ENCODE measurements at regions not wholly inside any gene's neighbourhood (a gene's known extent, or its start where the extent isn't known, plus 50 kb on each side); places are given as distances from the start of the nearest gene placed in this dataset.

GRCh38 chr6:92608751-92609150 is 810.6 kb downstream of the EPHA7 start:
- Histone ChIP-seq H3K4me3 (replicated peaks; ENCODE audit: insufficient read depth, low read length) (no peak overlapping the region), H3K27me3 (ENCODE audit: insufficient read depth, poor library complexity, severe bottlenecking) (no peaks in the 10 kb centered on the region), H3K27ac (replicated peaks) (no peak overlapping the region)
- TF ChIP-seq GABPA (IDR thresholded peaks at IDR 0.05; ENCODE audit: low read depth) (no peak), CTCF (IDR thresholded peaks at IDR 0.05; ENCODE audit: insufficient read depth, low read length) (no peak), REST (IDR thresholded peaks at IDR 0.05; ENCODE audit: insufficient replicate concordance, low read depth) (no peak), POLR2AphosphoS5 (IDR thresholded peaks at IDR 0.05; ENCODE audit: low read depth) (no peak), SPI1 (IDR thresholded peaks at IDR 0.05; ENCODE audit: borderline replicate concordance, low read depth) (no peak)
- no peak for DNase-seq (ENCODE audit: low read depth in 1 of 2, low spot score in 1 of 2)

GRCh38 chr6:92593201-92593600 is 826.2 kb downstream of the EPHA7 start:
- Histone ChIP-seq H3K27me3 (ENCODE audit: insufficient read depth, poor library complexity, severe bottlenecking) (no peaks in the 10 kb centered on the region), H3K27ac (replicated peaks) (no peak overlapping the region), H3K4me3 (replicated peaks; ENCODE audit: insufficient read depth, low read length) (no peak overlapping the region)
- TF ChIP-seq GABPA (IDR thresholded peaks at IDR 0.05; ENCODE audit: low read depth): no peak
- TF ChIP-seq SPI1 (IDR thresholded peaks at IDR 0.05; ENCODE audit: borderline replicate concordance, low read depth): no peak
- TF ChIP-seq REST (IDR thresholded peaks at IDR 0.05; ENCODE audit: insufficient replicate concordance, low read depth): no peak
- DNase-seq (ENCODE audit: low read depth in 1 of 2, low spot score in 1 of 2): no peak

GRCh38 chr6:92589996-92590395 is 829.4 kb downstream of the EPHA7 start:
- H3K27ac ChIP-seq (replicated peaks): no peak overlapping the region
- no peak for DNase-seq (ENCODE audit: low read depth in 1 of 2, low spot score in 1 of 2)
- no peaks in the 10 kb centered on the region for H3K27me3 ChIP-seq (ENCODE audit: insufficient read depth, poor library complexity, severe bottlenecking)
- TF ChIP-seq REST (IDR thresholded peaks at IDR 0.05; ENCODE audit: insufficient replicate concordance, low read depth) (no peak), POLR2AphosphoS5 (IDR thresholded peaks at IDR 0.05; ENCODE audit: low read depth) (no peak), SPI1 (IDR thresholded peaks at IDR 0.05; ENCODE audit: borderline replicate concordance, low read depth) (no peak), GABPA (IDR thresholded peaks at IDR 0.05; ENCODE audit: low read depth) (no peak), CTCF (IDR thresholded peaks at IDR 0.05; ENCODE audit: insufficient read depth, low read length) (no peak)
- no peak overlapping the region for H3K4me3 ChIP-seq (replicated peaks; ENCODE audit: insufficient read depth, low read length)

- Histone ChIP-seq H3K27ac (replicated peaks) (no peak overlapping the region), H3K27me3 (ENCODE audit: insufficient read depth, poor library complexity, severe bottlenecking) (no peaks in the 10 kb centered on the region), H3K4me3 (replicated peaks; ENCODE audit: insufficient read depth, low read length) (no peak overlapping the region)
- DNase-seq (ENCODE audit: low read depth in 1 of 2, low spot score in 1 of 2): no peak
- TF ChIP-seq GABPA (IDR thresholded peaks at IDR 0.05; ENCODE audit: low read depth) (no peak), CTCF (IDR thresholded peaks at IDR 0.05; ENCODE audit: insufficient read depth, low read length) (no peak), REST (IDR thresholded peaks at IDR 0.05; ENCODE audit: insufficient replicate concordance, low read depth) (no peak), SPI1 (IDR thresholded peaks at IDR 0.05; ENCODE audit: borderline replicate concordance, low read depth) (no peak), POLR2AphosphoS5 (IDR thresholded peaks at IDR 0.05; ENCODE audit: low read depth) (no peak)
Measured at GRCh38 chr6:92588148-92588547, 831.2 kb downstream of the EPHA7 start.
